GM12875 (cell line): ENCODE measurements at regions not wholly inside any gene's neighbourhood (a gene's known extent, or its start where the extent isn't known, plus 50 kb on each side); places are given as distances from the start of the nearest gene placed in this dataset.

Source experiments
- H3K4me3 ChIP-seq: one replicate; pipeline ENCODE4 v1.5.1; 2011; ENCODE audit warnings: low read depth, low read length, control low read depth
- CTCF ChIP-seq: IDR thresholded peaks from 2 replicates; pipeline ENCODE4 v1.5.1; 2011; ENCODE audit warnings: low read depth, mild to moderate bottlenecking, control low read depth, inconsistent platforms, low read length, moderate library complexity, borderline replicate concordance; ENCODE audit not compliant: insufficient read depth

GRCh38 chr16:76771216-76771615 lies 419.8 kb upstream of the MON1B start:
- TF ChIP-seq CTCF: no peak
- H3K4me3 ChIP-seq: no peak overlapping the region

GRCh38 chr16:76777721-76778465 lies 413.1 kb upstream of the MON1B start:
- TF ChIP-seq CTCF: no peak
- no peak overlapping the region for H3K4me3 ChIP-seq

- TF ChIP-seq CTCF: no peak
- H3K4me3 ChIP-seq: no peak overlapping the region
Measured at GRCh38 chr16:76780556-76780955, 410.4 kb upstream of the MON1B start.

GRCh38 chr16:76784530-76784929 lies 406.5 kb upstream of the MON1B start:
- TF ChIP-seq CTCF: no peak
- no peak overlapping the region for H3K4me3 ChIP-seq

GRCh38 chr16:76787394-76787793 lies 403.6 kb upstream of the MON1B start:
- no peak for TF ChIP-seq CTCF

GRCh38 chr16:76791151-76791550 lies 399.8 kb upstream of the MON1B start:
- TF ChIP-seq CTCF: no peak
- no peak overlapping the region for H3K4me3 ChIP-seq

More at GRCh38 chr16:76787394-76787793, 403.6 kb upstream of the MON1B start:
- no peak overlapping the region for H3K4me3 ChIP-seq

GRCh38 chr16:76796416-76796815 lies 394.6 kb upstream of the MON1B start:
- no peak for TF ChIP-seq CTCF
- no peak overlapping the region for H3K4me3 ChIP-seq
